H7 (cell line): ENCODE measurements at regions not wholly inside any gene's neighbourhood (a gene's known extent, or its start where the extent isn't known, plus 50 kb on each side); places are given as distances from the start of the nearest gene placed in this dataset.

Experiments
- DNase-seq: peaks from one replicate; pipeline ENCODE4 v3.0.0; 2012
- H3K27me3 ChIP-seq: 2 replicates; pipeline ENCODE4 v1.6.0; 2011; ENCODE audit warnings: mild to moderate bottlenecking, low read length; ENCODE audit not compliant: control insufficient read depth, insufficient read depth
- H3K36me3 ChIP-seq: replicated peaks from 2 replicates; pipeline ENCODE4 v1.5.1; 2011; ENCODE audit warnings: low read length; ENCODE audit not compliant: control insufficient read depth, insufficient read depth
- H3K4me3 ChIP-seq: 2 replicates; pipeline ENCODE4 v1.5.1; 2011; ENCODE audit warnings: low read depth, mild to moderate bottlenecking, control low read depth, low read length, moderate library complexity; ENCODE audit not compliant: insufficient read depth

DNA sequence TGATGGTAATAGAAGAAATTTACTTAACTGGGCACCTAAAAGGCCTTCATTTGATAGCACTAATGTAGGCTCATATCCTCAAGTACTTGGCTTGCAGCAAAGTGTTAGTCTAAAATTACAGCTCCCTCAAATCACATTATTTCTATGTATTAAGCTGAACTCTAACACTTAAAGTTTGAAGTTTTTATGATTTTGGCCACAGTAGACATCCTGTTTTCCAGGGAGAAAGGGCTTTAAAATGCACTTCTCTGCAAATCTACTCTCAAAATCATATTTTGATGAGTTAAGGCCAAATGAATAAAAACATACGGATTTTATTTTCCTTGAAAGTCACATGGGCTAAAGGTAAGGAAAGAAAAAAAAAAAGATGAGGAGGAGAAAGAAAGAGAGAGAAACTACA is 575.5 kb downstream of the PLPP3 start:
- DNase-seq: no peak

DNA sequence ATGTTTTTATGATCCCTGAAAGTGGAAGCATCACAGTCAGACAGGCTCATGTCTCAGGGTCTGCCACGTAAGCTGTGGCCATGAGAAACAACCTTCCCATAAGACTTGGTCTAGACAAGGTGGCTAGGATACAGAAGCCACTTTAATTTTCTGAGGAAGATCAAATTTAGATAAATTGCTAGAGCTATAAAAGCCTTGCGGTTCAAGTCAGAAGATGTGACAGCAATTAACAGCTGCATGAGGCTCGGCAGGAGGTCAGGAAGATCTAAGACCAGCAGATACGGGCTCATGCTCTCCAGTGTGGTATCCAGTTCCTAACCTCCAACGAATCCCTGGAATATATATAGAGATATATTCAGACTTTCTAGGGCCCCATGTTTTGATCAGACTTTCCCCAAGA is 577.1 kb downstream of the PLPP3 start:
- Histone ChIP-seq H3K36me3 (no peaks in the 10 kb centered on the region), H3K4me3 (no peak overlapping the region), H3K27me3 (no peaks in the 10 kb centered on the region)
- no peak for DNase-seq

More for the DNA sequence above, 575.5 kb downstream of the PLPP3 start:
- H3K27me3 ChIP-seq: no peaks in the 10 kb centered on the region
- H3K36me3 ChIP-seq: no peaks in the 10 kb centered on the region
- H3K4me3 ChIP-seq: no peak overlapping the region

DNA sequence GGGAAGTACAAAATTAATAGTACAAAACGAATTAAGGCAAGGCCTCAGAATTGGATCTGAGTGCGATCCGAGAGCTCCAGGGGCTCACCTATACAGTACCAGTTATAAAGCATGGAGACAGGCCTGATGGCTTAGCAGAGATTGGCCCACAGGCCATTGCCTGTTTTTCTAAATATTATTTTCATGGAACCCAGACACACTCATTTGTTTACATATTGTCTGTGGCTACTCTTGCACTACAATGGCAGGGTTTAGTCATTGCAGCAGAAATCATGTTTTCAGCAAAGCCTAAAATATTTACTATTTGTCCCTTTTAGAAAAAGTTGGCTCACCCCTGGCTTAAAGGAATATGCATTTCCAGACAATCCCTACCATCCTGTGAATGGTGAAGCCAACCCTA is 578.9 kb downstream of the PLPP3 start:
- DNase-seq: no peak
- no peaks in the 10 kb centered on the region for H3K27me3 ChIP-seq
- no peaks in the 10 kb centered on the region for H3K36me3 ChIP-seq
- H3K4me3 ChIP-seq: no peak overlapping the region

DNA sequence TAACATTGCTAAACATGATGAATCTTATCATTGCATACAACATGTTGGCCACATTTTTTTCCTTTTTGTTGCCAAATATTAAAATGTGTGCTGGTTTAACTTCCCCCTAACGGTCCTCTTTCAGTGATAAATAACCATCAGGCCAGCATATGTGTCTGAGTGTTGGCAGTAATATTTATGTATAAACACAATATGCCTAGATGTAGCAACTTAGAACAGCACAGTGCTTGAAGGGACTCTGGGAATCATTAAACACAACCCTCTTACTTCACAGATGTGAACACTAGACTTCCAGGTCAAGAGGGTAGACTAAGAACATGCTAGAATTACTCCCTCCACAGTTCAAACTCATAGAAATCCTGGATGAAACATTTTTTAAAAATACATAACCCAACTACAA is 581.8 kb downstream of the PLPP3 start:
- Histone ChIP-seq H3K36me3 (no peaks in the 10 kb centered on the region), H3K4me3 (no peak overlapping the region), H3K27me3 (no peaks in the 10 kb centered on the region)
- DNase-seq: no peak

DNA sequence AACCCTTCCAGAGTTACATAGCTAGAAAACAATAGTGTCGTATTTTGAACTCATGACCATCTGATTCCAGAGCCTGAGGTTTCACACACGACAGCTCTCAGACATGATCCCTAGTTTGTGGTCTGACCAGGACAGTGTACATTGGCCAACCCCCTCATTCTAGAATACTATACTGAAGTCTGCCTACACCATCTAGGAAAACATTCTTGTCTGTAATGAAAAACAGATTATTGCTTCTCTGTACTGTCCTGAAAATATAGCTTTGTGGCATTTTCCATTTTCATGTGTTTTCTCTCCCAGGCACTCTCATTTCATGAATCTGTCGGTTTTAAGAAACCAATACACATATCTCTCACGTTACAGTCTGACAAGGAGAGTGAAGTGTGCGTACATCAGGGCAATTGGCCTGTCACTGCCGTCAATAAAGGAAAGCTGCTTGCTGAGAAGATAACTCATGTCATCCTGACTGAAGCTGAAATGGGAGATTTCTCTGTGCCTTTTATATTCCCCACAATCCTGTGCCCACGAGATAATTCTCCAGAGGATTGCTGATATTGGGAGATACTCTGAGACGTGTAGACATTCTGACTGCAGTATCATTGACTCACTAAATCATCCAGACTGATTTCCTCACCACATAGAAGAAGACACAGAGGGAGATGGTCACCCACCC is 585.6 kb downstream of the PLPP3 start:
- DNase-seq: no peak
- H3K4me3 ChIP-seq: no peak overlapping the region
- H3K36me3 ChIP-seq: no peaks in the 10 kb centered on the region

DNA sequence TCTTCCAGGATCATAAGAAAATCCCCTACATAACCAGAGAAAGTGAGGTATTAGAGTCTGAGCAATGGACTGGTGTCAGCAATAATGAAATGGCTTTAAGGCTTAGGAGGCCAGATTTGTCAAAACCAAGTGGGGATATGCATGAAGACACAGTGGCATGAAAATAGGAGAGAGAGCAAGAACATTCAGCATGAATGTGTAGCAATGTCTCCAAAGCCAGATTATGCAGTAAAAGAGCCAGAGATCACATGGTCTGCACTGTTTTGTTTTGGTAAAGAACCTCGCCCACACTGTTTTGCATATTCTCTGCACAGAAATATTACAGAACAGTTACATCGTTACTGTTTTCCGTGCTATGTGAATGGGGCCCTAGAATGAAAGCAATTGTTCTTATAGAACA is 589.4 kb downstream of the PLPP3 start:
- no peaks in the 10 kb centered on the region for H3K36me3 ChIP-seq
- no peak overlapping the region for H3K4me3 ChIP-seq
- no peak for DNase-seq

More for the DNA sequence above, 585.6 kb downstream of the PLPP3 start:
- no peaks in the 10 kb centered on the region; the same call in 1 of the 2 replicates for H3K27me3 ChIP-seq

DNA sequence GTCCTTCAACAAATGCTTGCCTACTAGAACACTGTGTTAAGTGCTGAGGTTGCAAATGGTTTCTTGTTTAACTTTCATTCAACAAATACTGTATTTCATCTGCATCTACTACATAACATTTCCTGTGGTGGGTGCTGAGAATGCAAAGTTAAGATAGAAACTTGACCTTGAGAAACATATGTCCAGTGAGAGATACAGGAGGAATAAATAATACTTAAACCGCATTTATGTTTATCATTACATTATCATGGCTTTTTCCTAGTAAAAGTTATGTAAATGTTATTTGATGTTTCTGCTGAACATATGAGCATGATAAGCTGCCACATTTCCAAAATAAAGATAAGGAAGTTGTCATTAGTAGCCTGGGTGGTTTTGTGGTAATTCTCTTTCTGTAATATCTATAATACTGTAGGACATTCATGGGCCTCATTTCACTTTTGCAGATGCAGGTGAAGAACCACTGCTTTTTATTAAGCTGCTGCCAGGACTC is 590.4 kb downstream of the PLPP3 start:
- Histone ChIP-seq H3K27me3 (no peaks in the 10 kb centered on the region; the same call in none of the 2 replicates), H3K36me3 (no peaks in the 10 kb centered on the region), H3K4me3 (no peak overlapping the region)
- DNase-seq: no peak

More for the DNA sequence above, 589.4 kb downstream of the PLPP3 start:
- H3K27me3 ChIP-seq: no peaks in the 10 kb centered on the region; the same call in none of the 2 replicates

DNA sequence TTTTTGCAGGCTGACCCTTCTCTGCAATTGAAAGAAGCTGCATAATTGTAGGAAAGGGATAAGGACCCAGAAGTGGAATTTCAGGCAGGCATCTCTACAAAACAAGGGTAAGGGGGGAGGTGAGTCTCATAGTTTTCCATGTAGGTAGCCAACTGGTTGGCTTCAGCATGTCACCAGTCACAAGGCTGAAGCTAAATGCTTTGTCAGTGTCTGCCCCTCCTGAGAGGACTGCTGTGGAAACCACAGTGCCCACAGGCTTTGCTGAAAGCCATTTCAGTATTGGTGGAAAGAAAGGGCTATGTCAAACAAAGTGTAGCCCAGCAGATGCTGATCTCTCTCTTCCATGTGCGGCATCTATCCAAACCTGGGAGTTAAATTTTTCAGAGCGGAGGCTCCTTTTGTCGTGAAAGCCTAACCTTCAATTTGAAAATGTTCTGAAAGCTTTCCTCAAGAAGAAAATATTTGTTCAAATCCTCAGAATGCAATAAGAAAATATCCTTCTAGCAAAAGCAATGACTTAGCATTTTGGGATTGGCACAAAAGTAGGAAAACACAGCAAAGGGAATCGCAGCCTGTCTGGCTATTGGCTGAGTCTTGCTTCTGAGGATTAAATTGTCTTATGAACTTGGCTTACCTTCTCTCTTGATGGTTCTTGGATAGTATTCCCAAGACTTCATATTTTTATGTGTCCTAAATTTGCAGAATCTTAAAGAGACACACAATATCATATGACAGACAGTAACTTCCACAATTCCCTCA is 591.7 kb downstream of the PLPP3 start:
- Histone ChIP-seq H3K4me3 (no peak overlapping the region), H3K27me3 (no peaks in the 10 kb centered on the region; the same call in none of the 2 replicates), H3K36me3 (no peaks in the 10 kb centered on the region)
- DNase-seq: peak; percentile 9

DNA sequence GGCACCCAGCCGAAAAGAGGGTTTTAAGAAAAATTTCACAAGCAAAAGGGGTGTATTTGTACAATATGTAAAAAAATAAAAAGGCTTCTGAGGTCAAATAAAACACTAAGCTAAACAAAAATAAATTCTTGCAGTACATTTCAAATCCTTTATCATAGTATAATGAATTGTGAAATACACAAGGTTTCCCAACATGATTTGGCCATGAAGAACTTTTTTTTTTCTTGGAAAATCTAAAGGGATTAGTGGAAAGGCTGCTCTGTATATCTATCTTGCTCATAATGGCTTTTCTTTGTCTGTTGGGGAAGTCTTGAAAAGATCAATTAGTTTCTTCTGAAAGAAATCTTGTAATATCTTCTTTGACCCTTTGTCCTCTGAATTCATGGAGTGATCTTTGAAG is 593.4 kb downstream of the PLPP3 start:
- no peak for DNase-seq
- Histone ChIP-seq H3K4me3 (no peak overlapping the region), H3K36me3 (no peaks in the 10 kb centered on the region), H3K27me3 (no peaks in the 10 kb centered on the region; the same call in none of the 2 replicates)

DNA sequence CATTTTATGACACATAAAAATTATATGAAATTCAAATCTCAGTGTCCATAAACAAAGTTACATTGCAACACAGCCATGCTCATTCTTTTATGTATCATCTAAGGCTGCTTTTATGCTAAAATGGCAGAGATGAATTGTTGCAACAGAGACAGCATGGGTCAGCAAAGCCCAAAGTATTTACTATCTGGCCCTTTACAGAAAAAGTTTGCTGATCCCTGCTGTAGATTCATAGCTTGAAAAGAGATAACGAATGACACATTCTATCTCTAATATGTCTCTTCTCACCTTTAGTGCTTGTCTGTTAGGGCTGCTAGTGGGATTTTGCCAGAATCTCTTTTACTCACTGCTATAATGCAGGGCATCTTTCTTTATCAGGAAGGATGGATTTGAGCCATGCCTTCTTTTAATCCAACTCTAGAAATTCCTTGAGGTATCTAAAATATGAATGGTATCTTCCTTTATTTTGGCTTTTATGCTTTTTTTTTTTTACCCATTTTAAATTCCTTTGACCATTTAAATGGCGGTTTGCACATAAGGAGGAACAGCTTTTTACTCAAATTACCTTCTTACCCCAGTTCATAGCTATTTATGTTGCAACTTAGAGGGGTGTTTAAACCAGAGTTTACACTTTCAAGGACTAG is 598.2 kb downstream of the PLPP3 start:
- Histone ChIP-seq H3K27me3 (no peaks in the 10 kb centered on the region), H3K4me3 (no peak overlapping the region), H3K36me3 (no peaks in the 10 kb centered on the region)
- DNase-seq: no peak

DNA sequence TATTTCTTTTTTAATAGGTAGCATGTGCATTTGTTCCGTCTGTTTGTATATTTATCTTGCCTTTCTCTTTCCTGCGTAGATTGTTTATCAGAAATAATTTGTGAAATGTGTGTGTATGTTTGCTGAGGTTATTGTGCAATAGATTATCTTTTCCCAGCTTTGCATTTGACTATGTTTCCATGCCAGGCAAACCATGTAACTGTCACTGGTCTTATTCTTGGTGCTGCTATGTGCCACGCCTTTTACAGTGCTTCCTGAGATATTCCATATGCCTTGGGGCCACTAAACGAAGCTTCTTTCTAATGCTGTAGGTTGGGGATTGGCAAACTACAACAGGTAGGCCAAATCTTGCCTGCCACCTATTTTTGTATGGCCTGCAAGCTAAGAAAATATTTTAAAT is 598.8 kb downstream of the PLPP3 start:
- no peaks in the 10 kb centered on the region for H3K27me3 ChIP-seq
- DNase-seq: no peak
- no peak overlapping the region for H3K4me3 ChIP-seq
- no peaks in the 10 kb centered on the region for H3K36me3 ChIP-seq

DNA sequence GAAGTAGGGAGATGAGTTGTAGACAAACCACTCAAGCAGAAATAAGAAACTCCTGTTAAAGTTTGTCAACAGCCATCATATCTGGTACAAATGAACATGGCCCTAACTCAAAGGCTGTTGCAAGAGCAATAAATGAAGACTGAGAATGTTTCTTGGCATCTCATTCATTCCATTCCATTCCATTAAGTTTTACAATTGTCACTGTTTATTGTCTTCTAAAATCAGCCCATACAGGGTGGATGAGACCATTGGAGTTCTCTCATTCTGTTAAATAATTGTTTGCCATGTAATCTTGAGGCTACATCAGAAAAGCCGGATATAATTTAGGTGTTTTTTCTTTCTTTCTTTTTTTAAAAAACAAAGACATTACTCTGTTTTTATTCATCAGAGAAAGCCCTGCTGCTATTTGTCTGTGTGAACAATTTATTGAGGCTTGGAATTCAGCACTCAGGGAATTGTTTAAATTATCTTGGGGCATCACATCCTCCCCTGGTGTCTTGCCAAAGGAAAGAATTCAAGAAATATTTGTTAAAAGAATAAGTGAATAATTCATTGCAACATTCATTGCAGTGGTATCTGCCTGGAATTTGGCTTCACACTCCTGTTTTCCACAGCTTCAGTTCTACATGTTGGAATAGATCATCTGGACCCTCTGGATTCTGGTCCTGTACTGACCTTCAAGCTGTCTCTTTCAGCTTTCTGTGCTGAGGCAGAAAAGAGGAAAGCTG is 604.5 kb downstream of the PLPP3 start:
- Histone ChIP-seq H3K4me3 (no peak overlapping the region), H3K27me3 (no peaks in the 10 kb centered on the region), H3K36me3 (no peaks in the 10 kb centered on the region)
- no peak for DNase-seq

DNA sequence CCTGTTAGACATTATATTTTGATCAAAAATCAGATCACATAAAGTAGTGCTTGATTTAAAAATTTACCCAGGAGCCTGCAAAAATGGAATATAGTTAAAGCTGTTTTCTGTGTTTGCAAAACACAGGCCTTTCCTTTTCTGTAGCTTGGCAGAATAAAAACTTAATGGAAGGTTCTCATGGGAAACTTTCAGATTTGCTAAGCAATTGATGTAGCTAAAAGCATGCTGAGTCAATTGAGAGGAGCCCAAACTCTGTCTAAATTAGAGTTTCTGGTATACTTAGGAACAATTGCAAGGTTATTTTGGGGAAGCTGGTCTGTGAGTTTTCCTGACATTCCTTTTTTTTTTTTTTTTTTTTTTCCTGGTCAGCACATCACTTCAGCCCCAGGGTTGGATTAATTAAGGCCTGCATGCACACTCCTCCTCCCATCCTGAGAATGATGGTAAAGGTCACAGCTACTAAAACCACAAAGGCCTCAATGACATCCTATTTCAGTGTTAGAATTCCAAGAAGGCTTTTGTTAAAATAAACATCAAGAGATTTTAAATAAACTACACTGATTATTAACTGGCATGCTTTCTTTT is 608.7 kb downstream of the PLPP3 start:
- Histone ChIP-seq H3K27me3 (no peaks in the 10 kb centered on the region), H3K4me3 (no peak overlapping the region), H3K36me3 (no peaks in the 10 kb centered on the region)
- no peak for DNase-seq

DNA sequence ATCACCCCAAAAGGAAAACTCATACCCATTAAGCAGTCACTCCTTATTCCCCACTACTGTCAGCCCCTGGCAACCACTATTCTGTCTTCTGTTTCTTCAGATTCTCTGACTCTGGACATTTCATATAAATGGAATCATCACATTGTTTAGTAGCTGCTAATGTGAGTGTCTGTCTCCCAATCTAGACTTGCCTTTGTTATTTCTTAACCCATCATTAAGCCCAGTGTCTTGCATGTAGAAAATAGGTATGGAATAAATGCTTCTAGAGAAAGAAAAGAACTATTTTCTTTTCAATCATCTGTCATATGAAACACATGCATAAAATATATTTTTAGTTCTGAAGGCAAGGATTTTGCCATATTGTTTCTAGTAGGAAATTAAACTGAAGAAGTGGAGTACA is 610.0 kb downstream of the PLPP3 start:
- Histone ChIP-seq H3K27me3 (no peaks in the 10 kb centered on the region), H3K4me3 (no peak overlapping the region), H3K36me3 (no peaks in the 10 kb centered on the region)
- no peak for DNase-seq
